Transverse colon (tissue), 4 donors: ENCODE measurements at regions not wholly inside any gene's neighbourhood (a gene's known extent, or its start where the extent isn't known, plus 50 kb on each side); places are given as distances from the start of the nearest gene placed in this dataset.

Source experiments
- DNase-seq: peaks from one replicate; pipeline ENCODE4 v3.0.0-alpha.2; 2019
- H3K27ac ChIP-seq, 4 donors: fragments of 200-600 bp; sonication (generic); 2 replicates each; pipeline ENCODE4 v1.5.1; 2016 to 2018; ENCODE audit warnings: inconsistent platforms in 4 of 4
- H3K27me3 ChIP-seq: fragments of 200-600 bp; sonication (generic); 2 replicates; pipeline ENCODE4 v1.5.1; 2017; ENCODE audit warnings: inconsistent platforms
- H3K36me3 ChIP-seq, 4 donors: fragments of 200-600 bp; sonication (generic); 2 replicates each; pipeline ENCODE4 v1.5.1; 2017 to 2019; ENCODE audit warnings: inconsistent platforms in 4 of 4
- H3K4me1 ChIP-seq, 4 donors: fragments of 200-600 bp; sonication (generic); 2 replicates each; pipeline ENCODE4 v1.5.1; 2017 to 2020; ENCODE audit warnings: inconsistent platforms in 4 of 4
- H3K4me3 ChIP-seq, 4 donors: fragments of 200-600 bp; sonication (generic); 1 replicate in 1 of 4; 2 replicates in 3 of 4; pipeline versions ENCODE4 v1.5.1 to v1.6.1; 2017 to 2019; ENCODE audit warnings: inconsistent platforms in 4 of 4
- H3K9me3 ChIP-seq, 2 donors: fragments of 200-600 bp; sonication (generic); 2 replicates each; pipeline ENCODE4 v1.5.1; 2017 to 2019; ENCODE audit warnings: inconsistent platforms in 2 of 2
- EP300 ChIP-seq: sonication (generic); formaldehyde crosslinking; IDR thresholded peaks from one replicate; pipeline ENCODE4 v1.6.1; 2017; ENCODE audit warnings: antibody characterized with exemption, low read depth
- POLR2A ChIP-seq: fragments of 450-650 bp; IDR thresholded peaks from one replicate; pipeline ENCODE4 v1.6.1; 2016; ENCODE audit warnings: antibody characterized with exemption, mild to moderate bottlenecking, moderate library complexity
- POLR2AphosphoS5 ChIP-seq, 3 donors: sonication (generic); formaldehyde crosslinking; IDR thresholded peaks; one replicate each; pipeline ENCODE4 v1.6.1; 2016; ENCODE audit warnings: antibody characterized with exemption in 3 of 3
- WGBS, 2 donors: methylation state at CpG; one replicate each; pipeline ENCODE4 v1.1.5; 2018; ENCODE audit warnings: low coverage in 1 of 2; 5-methylcytosine and 5-hydroxymethylcytosine counted together
- in situ Hi-C, 4 donors: fragments of 200-750 bp; cut with MboI; loops; one replicate each; pipeline versions ENCODE4 v1.15.0 to v1.15.1; 2017; ENCODE audit warnings: low sequenced_read_pairs in 3 of 4, low pct_ligation_motif_present in 1 of 4, low pct_unique_long_range_greater_than_20kb in 1 of 4
- intact Hi-C: fragments of 100-400 bp; cut with DNase I; formaldehyde crosslinking; loops from one replicate; pipeline ENCODE4 v1.15.1; 2023; ENCODE audit warnings: low total_unique reads
- TF ChIP-seq, protein P1 (sequence below), 5 experiments: fragments of 200-600 bp in 3 of 5; fragments of 450-650 bp in 2 of 5; sonication (generic) in 3 of 5; IDR thresholded peaks; 1 replicate in 2 of 5; 2 replicates in 3 of 5; pipeline ENCODE4 v1.5.1; 2016 to 2017; ENCODE audit warnings: antibody characterized with exemption in 5 of 5, inconsistent platforms in 3 of 5, mild to moderate bottlenecking in 2 of 5, moderate library complexity in 1 of 5

DNA sequence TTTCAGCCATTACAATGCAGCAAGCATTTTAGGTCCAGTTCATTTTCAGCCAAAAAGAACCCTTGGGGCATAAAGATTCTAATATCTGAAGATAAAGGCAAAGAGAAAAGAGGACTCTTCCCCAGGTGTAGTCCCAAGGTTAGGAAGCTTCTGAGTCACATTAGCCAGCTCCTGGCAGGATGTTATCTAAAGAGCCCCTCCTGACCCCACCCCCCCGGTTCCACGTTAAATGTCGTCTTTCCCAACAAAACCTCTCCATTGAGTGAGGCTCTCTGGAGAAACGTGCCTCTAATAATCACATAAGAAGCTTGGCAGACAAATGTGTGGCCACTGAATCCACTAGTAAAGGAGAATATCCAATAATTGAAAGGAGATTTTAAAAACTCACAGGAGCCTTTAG is 267.7 kb downstream of the GALC start:
- Histone ChIP-seq H3K9me3 (no peaks in the 10 kb centered on the region), H3K36me3 (no peaks in the 10 kb centered on the region), H3K27me3 (no peaks in the 10 kb centered on the region), H3K4me1 (no peaks in the 10 kb centered on the region), H3K27ac (no peak overlapping the region), H3K4me3 (no peak overlapping the region)
- DNase-seq: no peak
- in situ Hi-C loops: no loop called here
- 64 to 72% methylated on average over 4 of the region's 4 CpGs for WGBS, 2 donors
- intact Hi-C loops: no loop called here
- TF ChIP-seq POLR2AphosphoS5 (IDR thresholded peaks at IDR 0.05): no peak
- no peak for TF ChIP-seq POLR2A
- TF ChIP-seq, protein P1, sequence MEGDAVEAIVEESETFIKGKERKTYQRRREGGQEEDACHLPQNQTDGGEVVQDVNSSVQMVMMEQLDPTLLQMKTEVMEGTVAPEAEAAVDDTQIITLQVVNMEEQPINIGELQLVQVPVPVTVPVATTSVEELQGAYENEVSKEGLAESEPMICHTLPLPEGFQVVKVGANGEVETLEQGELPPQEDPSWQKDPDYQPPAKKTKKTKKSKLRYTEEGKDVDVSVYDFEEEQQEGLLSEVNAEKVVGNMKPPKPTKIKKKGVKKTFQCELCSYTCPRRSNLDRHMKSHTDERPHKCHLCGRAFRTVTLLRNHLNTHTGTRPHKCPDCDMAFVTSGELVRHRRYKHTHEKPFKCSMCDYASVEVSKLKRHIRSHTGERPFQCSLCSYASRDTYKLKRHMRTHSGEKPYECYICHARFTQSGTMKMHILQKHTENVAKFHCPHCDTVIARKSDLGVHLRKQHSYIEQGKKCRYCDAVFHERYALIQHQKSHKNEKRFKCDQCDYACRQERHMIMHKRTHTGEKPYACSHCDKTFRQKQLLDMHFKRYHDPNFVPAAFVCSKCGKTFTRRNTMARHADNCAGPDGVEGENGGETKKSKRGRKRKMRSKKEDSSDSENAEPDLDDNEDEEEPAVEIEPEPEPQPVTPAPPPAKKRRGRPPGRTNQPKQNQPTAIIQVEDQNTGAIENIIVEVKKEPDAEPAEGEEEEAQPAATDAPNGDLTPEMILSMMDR (IDR thresholded peaks at IDR 0.05): no peak

- in situ Hi-C loops: no loop called here
These were observed 280.4 kb downstream of the GALC start for GRCh38 chr14:87712396-87713090.

DNA sequence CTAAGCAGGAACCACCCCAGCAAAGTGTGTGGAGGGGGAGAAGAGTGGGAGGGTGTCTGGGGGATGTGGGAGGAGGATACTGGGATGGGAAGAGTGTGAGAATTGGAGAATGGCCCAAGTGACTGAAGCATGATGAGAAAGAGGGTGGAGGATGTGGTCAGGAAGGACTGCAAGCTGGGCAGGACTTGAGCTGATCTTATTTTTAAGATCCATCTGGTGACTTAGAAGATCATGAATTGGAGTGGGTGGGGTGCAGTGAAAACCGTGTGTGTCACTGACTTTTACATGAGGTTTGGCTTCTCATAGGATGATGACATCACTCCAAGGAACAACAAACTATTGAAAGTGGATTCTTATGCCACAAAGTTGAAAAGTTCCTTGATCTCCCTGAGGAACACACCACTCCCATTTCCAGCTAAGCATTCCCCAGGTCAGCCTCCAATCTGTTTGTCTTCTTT is 287.5 kb downstream of the GALC start:
- in situ Hi-C loops (no loop called here), intact Hi-C loops (no loop called here)
- no peak for TF ChIP-seq POLR2AphosphoS5 (IDR thresholded peaks at IDR 0.05)
- TF ChIP-seq, protein P1 (IDR thresholded peaks at IDR 0.05): no peak
- no peak for TF ChIP-seq EP300
- no peak for TF ChIP-seq POLR2A
- 13 to 21% methylated on average over 1 of the region's 1 CpG for WGBS, 2 donors
- Histone ChIP-seq H3K27me3 (no peaks in the 10 kb centered on the region), H3K4me1 (no peaks in the 10 kb centered on the region), H3K4me3 (no peak overlapping the region), H3K36me3 (no peaks in the 10 kb centered on the region), H3K27ac (no peak overlapping the region), H3K9me3 (no peaks in the 10 kb centered on the region)
- DNase-seq: no peak

More at GRCh38 chr14:87712396-87713090, 280.4 kb downstream of the GALC start:
- intact Hi-C loops: no loop called here
- no peak for TF ChIP-seq POLR2A
- no peak for TF ChIP-seq POLR2AphosphoS5 (IDR thresholded peaks at IDR 0.05)
- no peak for TF ChIP-seq EP300
- TF ChIP-seq, protein P1 (IDR thresholded peaks at IDR 0.05): no peak
- H3K9me3 ChIP-seq: no peaks in the 10 kb centered on the region
- no peaks in the 10 kb centered on the region for H3K36me3 ChIP-seq
- H3K4me3 ChIP-seq: no peak overlapping the region
- 57 to 64% methylated on average over 5 to 6 of the region's 6 CpGs for WGBS, 2 donors
- no peaks in the 10 kb centered on the region for H3K27me3 ChIP-seq
- no peak overlapping the region for H3K27ac ChIP-seq
- DNase-seq: no peak
- H3K4me1 ChIP-seq: no peaks in the 10 kb centered on the region

GRCh38 chr14:87698481-87698880 is 294.5 kb downstream of the GALC start:
- Histone ChIP-seq H3K9me3 (no peaks in the 10 kb centered on the region), H3K27me3 (no peaks in the 10 kb centered on the region), H3K36me3 (no peaks in the 10 kb centered on the region), H3K27ac (no peak overlapping the region), H3K4me1 (no peaks in the 10 kb centered on the region), H3K4me3 (no peak overlapping the region)
- DNase-seq: no peak
- in situ Hi-C loops (no loop called here), intact Hi-C loops (no loop called here)
- no peak for TF ChIP-seq POLR2AphosphoS5 (IDR thresholded peaks at IDR 0.05)
- TF ChIP-seq, protein P1 (IDR thresholded peaks at IDR 0.05): no peak
- TF ChIP-seq POLR2A: no peak
- WGBS, 2 donors: 50 to 70% methylated on average over 2 to 3 of the region's 3 CpGs
